COR-L47 (cell line): ENCODE measurements at regions not wholly inside any gene's neighbourhood (a gene's known extent, or its start where the extent isn't known, plus 50 kb on each side); places are given as distances from the start of the nearest gene placed in this dataset.
"Not testable (repeated sequence)": the region's sequence is repeated elsewhere in the genome, so short reads cannot be mapped to it uniquely, and the experiment has no call there.

Experiments
- DNase-seq: peaks from one replicate; lab custom pipeline; 2025; lab: John Stamatoyannopoulos, UW

DNA sequence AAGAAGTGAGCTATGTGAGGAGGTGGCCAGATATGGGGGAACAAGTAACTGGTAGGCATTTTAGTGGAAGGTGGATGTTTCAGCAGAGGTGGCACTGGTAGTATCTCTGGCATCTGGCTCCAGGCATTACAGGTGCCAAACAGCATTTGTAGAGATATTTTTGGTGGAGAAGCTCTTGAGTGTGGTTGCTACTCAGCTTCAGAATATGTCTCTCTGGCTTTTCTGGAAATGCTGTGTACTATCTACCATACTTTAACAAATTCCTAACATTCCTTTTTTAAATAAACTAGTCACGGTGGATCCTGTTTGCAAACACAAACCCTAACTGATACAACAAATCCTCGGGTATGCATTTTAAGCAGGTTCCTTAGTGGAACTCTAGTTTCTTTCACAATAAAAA, 128.0 kb downstream of the BARX2 start:
- DNase-seq, result no peak

DNA sequence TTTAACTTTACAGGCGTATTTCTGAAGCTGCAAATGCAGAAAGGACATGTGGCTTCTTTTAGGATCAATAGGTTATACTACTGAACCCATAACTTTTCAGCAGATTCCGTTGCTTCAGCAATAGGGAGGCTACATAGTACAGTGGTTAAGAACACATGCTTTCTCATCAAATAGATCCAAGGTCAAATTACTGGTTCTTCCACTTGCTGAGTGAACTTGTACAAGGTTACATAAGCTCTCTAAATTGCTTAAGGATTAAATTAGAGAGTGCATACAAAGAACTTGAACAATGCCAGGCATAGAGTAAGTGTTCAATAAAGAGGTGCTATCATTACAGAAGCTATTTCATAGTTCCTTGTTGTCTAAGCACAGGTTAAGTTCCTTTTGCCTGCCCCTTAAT, 129.6 kb downstream of the BARX2 start:
- DNase-seq, result no peak

DNA sequence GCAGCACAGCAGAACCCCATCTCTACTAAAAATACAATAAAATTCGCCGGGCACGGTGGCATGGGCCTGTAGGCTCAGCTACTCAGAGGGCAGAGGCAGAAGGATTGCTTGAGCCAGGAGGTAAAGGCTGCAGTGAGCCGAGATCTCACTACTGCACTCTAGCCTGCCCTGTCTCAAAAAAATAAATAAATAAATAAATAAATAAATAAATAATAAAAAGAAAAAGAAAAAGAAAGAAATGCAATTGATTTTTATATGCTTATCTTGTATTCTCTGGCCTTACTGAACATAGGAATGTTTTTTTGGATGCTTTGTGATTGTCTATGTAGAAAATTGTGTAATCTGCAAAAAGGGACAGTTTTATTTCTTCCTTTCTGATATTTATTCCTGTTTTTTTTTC, 132.5 kb downstream of the BARX2 start:
- no peak for DNase-seq

DNA sequence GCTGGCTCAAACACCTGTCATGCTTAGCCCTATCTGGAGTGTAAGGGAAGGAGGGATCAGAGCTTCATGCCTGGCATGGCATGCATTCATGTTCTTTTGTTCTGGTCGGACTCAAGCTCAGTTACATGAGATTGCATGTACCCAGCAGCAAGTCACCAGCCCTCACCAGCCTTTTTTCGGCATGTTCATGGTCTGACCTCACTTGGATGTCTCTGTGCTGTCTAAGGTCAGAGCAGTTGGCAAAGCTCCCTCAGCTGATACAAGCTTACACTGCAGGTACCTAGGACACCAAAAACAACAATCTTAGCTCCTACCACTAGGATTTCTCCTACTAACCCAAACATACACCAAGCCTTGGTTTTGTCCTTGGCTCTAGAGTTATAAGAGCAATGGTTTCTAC, 152.6 kb downstream of the BARX2 start:
- no peak for DNase-seq

DNA sequence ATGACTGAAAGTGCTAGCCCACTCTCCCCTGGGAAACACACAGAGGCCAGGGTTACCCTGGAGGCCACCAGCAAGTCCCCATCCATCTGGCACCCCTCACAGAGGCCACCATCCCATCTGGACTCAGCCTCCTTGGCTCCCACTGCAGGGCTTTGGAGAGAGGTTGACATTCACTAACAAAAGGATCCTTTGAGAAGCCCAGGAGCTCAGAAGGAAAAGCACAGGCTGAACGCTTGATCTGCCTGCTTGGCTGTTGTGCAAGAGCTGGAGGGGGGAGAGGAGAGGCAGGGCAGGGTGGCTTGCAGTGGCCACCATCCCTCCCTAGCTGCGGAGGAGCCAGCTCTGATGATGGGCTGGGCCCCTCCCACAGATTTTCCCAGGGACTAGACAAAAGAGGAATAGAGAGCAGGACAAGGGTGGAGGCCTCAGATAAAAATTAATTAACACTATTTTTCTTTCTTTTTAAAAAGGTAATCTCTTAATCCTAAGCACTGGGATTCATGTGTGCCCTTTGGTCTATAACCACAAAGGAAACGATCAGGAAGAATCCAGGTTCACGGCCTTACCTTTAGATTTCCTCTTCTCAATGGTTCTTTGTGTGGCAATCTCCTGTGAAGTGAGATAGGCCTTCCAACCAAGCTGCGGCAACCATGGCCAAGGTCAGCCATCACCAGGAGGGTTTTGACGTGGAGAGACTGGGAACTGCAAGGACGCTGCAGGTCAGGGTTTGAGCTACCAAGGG, 154.7 kb downstream of the BARX2 start:
- no peak for DNase-seq

DNA sequence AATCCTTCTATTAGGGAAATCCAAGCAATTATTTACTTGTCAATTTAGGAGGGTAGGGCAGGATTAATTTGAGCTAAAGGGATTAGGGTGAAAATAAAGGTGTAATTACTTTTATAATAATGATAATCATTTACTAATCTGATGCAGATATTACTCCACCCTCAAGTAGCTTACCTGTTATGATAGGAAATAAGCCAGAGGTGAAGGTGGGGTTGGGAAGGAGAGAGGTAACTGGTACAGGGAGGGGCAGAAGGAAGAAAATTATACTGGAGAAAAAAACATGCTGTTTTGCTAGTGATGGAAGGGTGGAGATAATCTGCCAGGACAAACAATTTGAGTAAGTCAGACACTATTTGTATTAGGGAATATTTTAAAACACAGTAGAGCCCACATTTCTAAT, 157.7 kb downstream of the BARX2 start:
- no peak for DNase-seq

DNA sequence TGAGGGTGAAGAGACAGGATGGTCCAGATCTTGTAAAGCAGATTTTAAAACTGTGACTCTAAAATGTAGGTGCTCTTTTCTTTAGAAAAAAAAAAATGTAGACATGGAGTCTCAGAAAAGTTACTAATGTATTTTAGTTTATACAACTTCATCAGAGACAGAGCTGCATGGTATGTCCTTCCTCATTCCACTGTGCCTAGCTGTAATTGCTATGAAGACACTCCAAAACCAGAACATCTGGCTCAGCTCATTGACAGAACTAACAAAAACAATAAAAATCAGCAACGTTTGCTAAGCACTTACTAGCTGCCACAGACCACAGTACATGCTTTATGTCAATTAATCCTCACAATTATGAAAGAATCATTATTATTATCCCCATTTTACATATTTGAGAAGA, 160.7 kb downstream of the BARX2 start:
- no peak for DNase-seq

DNA sequence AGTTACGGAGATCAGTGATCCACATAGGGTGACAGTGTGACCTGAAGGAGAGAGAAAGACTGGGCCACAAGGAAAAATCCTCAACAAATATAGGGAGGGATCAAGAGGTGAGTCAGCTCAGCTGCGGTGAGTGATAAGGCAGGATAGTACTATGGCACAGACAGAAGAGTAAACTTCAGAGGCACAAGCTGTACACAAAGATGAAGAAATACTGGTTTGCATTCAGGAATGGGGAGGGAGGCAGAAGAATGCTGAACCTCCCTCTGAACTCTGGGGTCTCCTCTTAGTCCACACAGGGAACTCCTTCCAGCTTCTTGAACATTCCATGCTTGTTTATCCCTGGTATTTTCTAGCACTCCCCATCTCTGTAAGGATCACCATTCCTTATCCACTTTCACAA, 162.7 kb downstream of the BARX2 start:
- no peak for DNase-seq

DNA sequence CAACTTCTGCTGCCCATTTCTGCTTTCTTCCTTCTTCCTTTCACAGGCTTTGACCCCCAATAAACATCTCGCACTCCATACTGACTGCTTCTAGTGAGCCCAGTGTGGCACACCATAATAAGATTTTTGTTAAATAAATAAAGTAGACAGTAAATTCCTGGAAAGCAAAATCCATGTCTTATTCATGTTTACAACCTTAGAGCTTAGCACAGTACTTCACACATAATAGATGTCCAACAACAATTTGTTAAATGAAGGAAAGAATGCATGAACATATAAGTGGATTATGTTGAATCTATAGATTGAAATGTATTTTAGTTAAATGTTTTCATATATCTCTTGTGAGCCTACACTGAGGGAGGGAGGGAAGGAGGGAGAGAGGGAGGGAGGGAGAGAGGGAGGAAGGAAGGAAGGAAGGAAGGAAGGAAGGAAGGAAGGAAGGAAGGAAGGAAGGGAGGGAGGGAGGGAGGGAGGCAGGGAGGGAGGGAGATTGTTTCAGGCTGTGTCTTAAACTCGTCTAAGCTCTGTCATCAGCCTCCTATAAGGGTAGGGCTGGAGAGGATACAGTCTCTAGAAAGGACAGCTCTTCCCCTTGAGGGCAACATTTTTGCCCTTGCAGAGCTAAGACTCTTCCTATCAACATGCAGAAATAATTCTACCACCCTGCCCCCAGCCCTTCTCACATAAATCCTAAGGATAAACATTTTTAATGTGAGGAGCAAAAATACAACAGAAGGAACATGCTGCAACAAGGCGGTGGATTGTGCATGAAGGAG, 168.1 kb downstream of the BARX2 start:
- DNase-seq, result no peak

DNA sequence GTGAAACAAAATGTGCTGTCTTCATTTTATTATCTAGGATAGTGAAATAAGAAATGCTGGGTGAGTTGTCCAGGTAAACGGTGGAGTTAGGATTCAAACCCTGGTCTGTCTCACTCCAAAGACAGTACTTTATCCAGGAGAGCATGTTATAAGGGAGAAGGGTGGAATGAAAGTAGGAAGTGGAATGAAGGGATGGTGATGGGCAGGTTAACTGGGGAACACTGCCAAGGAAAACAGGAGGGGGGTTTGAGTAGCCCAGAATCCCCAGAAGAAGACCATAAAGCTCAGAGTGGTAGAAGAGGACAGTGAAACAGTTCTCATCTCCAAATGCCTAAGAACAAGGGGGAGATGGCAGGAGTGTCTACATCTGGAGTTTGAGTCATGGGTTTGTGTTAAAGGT, 169.0 kb downstream of the BARX2 start:
- DNase-seq, result no peak

DNA sequence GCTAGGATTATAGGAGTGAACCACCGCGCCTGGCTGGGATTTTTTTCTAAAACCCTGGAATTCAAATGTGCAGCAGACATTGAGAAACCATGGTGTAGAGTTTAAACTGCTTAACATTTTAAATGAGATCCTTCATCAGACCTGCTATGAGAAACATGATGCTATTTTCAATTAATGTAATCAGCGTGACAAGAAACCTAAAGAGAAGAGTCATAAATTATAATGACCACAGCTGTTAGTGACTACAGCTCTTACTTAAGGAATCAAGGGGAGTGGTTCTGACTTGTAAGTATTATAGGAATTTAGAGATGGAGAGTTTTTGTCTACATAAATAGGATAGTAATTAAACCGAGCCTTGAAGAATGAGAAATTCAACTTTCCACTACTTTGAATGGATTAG, 170.6 kb downstream of the BARX2 start:
- no peak for DNase-seq

DNA sequence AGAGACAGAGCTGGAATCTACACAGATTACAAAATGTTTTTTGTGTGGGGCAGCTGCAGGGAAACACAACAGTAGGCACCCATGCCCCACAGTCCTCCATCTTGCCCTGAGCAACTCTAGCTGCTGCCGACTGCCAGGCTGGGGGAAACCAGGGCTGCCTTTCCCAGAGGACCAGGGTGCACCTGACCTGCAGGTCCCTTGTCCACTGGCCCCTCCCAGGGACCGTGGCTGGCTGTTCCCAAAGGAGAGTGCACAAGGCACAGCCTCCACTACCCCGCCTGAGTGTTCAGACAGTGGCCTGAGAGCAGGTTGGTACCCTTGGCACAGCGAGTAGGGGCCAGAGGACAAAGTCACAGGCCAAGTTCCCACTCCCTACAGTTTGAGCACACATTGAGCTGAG, 181.8 kb downstream of the BARX2 start:
- DNase-seq, result no peak

DNA sequence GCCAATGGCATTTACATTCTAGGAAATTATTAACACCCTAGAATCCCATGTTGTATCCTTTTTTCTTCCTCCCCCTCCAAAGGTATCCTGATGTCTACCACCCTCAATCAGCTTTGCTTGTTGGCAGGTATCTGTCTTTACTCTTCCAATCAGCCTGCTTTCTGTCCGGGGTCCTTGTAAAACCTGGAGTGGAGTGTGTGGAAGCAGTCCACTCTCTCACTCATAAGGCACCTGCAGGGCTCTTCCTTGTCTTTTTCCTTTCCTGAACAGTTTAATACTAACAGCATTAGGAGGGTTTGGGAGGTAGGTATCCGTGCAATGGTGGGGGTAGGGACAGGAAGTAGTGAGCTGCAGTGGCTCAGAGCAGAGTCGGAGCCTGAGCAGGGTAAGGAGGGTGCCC, 193.4 kb downstream of the BARX2 start:
- DNase-seq, result no peak

DNA sequence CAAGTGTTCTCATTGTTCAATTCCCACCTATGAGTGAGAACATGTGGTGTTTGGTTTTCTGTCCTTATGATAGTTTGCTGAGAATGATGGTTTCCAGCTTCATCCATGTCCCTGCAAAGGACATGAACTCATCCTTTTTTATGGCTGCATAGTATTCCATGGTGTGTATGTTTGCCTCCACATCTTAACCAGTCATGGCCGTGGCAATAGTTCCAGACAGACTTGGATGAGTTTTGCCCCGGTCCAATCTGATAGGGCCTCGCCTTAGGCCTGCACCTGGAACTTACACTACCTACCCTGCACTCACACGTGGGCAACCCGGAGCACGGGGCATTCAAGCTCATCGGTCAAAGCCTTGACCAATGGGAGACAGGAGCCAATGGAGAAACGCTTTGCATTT, 197.0 kb downstream of the BARX2 start:
- DNase-seq, result not testable (repeated sequence)

DNA sequence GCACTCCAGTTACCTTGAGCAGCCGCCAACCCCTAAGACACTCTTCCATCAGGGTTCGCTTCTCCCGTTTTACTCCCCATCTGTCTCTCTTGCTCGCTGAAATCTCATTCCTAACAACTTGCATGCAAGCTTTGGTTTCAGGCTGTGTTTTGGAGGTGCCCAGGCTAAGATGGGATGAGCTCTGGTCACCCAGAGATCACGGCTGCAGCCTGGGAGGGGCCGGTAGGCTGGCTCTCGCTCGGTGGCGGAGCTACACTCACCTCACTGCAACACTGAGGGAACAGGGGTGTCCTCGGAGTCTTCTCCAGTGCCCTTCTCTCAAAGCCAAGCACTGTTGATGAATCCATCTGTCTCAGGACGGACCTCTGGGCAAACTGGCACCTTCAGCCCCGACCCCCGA, 197.5 kb downstream of the BARX2 start:
- DNase-seq, result no peak

DNA sequence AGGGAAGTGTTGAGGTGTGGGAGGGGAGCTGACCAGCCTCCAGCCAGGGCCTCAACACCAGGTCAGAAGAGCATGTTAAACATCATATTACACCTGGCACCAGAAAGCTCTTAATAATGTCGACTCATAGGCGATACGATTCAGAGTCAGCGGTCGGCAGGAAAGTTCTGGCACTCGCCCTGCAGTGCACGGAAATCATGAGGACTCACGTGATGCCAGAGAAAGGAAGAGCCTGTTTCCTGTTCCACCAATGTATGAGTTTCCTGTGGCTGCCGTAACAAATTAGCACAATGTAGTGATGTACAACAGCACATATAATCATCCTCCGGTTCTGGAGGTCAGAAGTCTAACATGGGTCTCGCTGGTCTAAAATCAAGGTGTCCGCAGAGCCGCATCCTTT, 198.8 kb downstream of the BARX2 start:
- DNase-seq, result no peak

DNA sequence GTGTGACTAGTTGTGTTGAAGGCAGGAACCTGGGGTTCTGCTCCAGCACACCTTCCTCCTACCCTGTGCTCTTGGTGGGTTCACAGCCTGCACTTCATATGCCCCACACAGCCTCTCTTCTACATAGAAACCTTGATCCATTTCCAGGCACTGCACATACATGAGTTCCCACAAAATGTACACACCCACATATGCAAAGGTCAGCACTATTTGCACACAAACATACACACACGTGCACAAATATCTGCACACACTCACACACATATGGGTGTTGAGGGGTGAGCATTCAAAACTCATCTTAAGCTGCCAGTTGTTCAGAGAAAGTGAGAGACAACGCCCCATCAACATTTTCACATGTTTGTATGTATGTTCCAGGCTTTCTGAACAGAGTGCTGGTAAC, 201.0 kb downstream of the BARX2 start:
- DNase-seq, result no peak

DNA sequence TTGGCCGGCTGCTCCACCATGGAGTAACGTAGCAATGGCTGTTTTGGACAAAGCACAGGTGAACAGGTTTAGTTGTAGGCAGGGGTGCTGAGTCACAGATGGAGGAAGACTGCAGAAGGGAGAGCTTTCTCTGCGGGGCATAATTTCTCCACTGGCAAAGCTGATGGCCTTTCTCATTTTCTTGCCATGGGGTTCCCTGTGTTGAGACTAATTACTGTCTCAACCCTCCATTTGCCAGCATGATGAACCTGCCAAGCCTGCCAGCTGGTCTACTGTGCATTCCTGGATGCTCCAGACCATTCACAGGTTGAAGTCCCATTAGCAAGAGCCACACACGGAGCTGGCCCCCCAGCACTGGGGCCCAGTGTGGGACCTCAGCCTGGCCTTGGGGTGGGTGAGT, 202.4 kb downstream of the BARX2 start:
- DNase-seq, result no peak

DNA sequence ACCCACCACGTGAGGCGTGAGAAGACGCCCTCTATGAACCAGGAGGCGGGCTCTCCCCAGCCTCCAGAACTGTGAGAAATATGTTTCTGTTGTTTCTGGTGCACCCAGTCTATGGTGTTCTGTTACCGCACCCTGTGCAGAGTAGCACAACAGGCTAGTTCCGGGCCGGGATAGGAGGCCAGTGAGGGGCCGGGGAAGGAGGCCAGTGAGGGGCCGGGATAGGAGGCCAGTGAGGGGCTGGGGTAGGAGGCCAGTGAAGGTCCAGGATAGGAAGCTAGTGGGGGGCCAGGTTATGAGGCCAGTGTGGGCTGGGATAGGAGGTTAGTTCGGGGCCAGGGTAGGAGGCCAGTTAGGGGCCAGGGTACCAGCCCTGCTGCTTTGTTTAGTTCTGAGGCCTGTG, 204.6 kb downstream of the BARX2 start:
- DNase-seq, result no peak

DNA sequence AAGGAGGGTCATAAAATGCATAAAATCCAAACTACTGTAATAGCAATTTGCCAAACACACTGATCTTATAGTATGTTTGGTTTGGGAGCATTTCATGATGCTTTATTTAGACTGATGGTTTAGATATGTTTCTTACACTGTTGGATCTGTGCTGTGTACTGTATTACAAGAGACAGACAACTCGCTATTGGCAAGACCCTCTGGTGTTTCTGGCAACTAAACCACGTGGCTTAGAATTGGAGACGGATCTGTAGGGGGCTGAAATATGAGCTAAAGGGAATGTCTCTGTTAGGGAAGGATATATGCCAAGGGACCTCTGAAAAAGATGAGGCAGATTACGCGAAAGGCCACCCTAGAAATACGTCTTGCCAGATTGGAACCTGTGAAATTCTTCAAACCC, 208.7 kb downstream of the BARX2 start:
- no peak for DNase-seq

DNA sequence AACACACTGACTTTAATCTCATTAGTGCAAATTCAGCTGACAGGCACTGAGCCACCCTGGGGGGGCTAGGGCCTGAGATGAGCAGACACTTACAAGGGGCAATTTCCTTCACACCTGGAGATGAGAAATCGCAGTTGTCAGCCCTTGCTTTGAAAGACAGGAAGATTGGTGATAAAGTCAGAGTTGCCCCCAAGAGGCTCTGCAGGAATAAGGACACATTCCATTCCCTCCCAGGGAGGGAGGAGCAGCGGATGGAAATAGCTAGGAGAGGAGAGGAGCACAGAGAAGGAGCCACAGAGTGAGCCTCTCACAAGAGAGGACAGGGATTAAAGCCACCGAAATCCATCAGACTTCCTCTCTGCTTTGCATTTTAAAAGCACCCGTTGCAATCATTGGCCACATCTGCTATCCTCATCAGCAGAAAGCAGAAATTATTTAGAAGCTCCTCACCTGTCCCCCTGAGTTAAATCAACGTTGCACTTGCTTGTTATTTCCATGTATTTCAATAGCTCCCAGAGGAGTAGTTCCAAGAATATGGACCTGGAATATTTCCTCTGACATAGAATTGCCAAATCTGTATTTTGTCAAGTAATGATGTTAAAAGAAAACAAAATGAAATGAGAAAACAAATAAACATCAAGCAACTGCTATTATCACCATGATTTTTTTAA, 213.7 kb downstream of the BARX2 start:
- DNase-seq, result no peak

DNA sequence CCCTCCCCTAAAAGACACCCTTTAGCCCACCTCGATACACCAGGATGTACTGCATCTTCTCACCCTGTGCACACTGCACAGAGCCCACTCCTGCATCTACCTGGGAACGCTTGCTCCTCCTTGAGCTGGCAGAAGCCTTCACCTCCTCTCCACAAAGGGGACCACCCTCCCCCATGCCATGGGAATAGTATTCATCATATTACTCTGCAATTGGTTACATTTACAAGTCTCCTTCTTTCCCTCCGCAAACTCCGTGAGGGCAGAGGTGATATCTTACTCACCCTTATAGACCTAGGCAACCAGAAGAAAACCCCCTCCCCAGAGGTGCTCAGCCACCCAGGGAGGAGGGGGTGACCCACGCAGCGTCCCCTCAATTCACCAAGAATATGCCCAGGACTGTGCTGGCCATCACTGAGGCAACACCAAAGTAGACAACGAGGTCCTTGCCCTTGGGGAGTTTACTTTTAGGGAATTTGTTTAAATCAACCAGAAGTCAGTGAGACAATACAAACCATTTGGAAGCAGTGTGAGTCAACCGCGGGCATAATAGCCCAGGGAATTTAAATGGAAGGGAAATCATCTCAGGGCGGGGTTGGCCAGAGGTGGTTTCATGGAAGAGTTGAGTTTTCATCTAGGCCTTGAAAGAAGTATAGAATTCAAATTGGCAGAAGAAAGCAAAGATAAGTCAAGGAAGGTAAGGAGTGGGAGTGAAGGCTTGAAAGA, 214.5 kb downstream of the BARX2 start:
- DNase-seq, result no peak
